COLO668 (cell line): ENCODE measurements at regions not wholly inside any gene's neighbourhood (a gene's known extent, or its start where the extent isn't known, plus 50 kb on each side); places are given as distances from the start of the nearest gene placed in this dataset.

ENCODE experiments used
- DNase-seq: peaks from one replicate; lab custom pipeline; 2025; ENCODE audit not compliant: unreplicated experiment; lab: John Stamatoyannopoulos, UW

GRCh38 chr11:129324533-129325175, 51.0 kb upstream of the BARX2 start:
- DNase-seq: peak; percentile 68

GRCh38 chr11:129323896-129324502, 51.6 kb upstream of the BARX2 start:
- DNase-seq: peak; percentile 40

GRCh38 chr11:129322941-129323340, 52.7 kb upstream of the BARX2 start:
- no peak for DNase-seq

- DNase-seq: no peak
Observed at GRCh38 chr11:129321076-129321475, 54.6 kb upstream of the BARX2 start.

- no peak for DNase-seq
Observed at GRCh38 chr11:129320494-129320893, 55.2 kb upstream of the BARX2 start.

GRCh38 chr11:129319751-129320150, 55.9 kb upstream of the BARX2 start:
- no peak for DNase-seq

- DNase-seq: no peak
Observed at GRCh38 chr11:129319201-129319600, 56.4 kb upstream of the BARX2 start.

GRCh38 chr11:129317571-129317970, 58.1 kb upstream of the BARX2 start:
- no peak for DNase-seq

- no peak for DNase-seq
Observed at GRCh38 chr11:129316781-129317180, 58.9 kb upstream of the BARX2 start.

- peak; percentile 90 for DNase-seq
Observed at GRCh38 chr11:129315781-129316579, 59.7 kb upstream of the BARX2 start.

GRCh38 chr11:129314371-129314770, 61.3 kb upstream of the BARX2 start:
- no peak for DNase-seq

GRCh38 chr11:129313541-129314297, 61.9 kb upstream of the BARX2 start:
- DNase-seq: no peak

- no peak for DNase-seq
Observed at GRCh38 chr11:129312730-129313503, 62.7 kb upstream of the BARX2 start.

GRCh38 chr11:129308241-129308865, 67.3 kb upstream of the BARX2 start:
- no peak for DNase-seq

GRCh38 chr11:129307162-129307561, 68.5 kb upstream of the BARX2 start:
- DNase-seq: no peak

- no peak for DNase-seq
Observed at GRCh38 chr11:129302386-129303101, 73.1 kb upstream of the BARX2 start.

GRCh38 chr11:129300099-129300498, 75.5 kb upstream of the BARX2 start:
- no peak for DNase-seq

GRCh38 chr11:129298988-129299387, 76.7 kb upstream of the BARX2 start:
- no peak for DNase-seq

GRCh38 chr11:129295746-129296145, 79.9 kb upstream of the BARX2 start:
- DNase-seq: no peak

- DNase-seq: no peak
Observed at GRCh38 chr11:129292771-129293170, 82.9 kb upstream of the BARX2 start.
